ENCODE measurements at regions not wholly inside any gene's neighbourhood (a gene's known extent, or its start where the extent isn't known, plus 50 kb on each side); places are given as distances from the start of the nearest gene placed in this dataset.

- Mint-ChIP-seq H3K4me1 (ENCODE audit: unreplicated experiment) (no peaks in the 10 kb centered on the region), H3K4me3 (no peak overlapping the region)
These were observed 1505.4 kb downstream of the SI start for GRCh38 chr3:163572856-163573255.

GRCh38 chr3:163563485-163563884 is 1514.8 kb downstream of the SI start:
- no peak for DNase-seq (ENCODE audit: extremely low spot score, unreplicated experiment)
- no peak overlapping the region for H3K4me3 Mint-ChIP-seq
- no peaks in the 10 kb centered on the region for H3K27me3 Mint-ChIP-seq
- H3K27ac Mint-ChIP-seq = no peak overlapping the region
- no peaks in the 10 kb centered on the region for H3K4me1 Mint-ChIP-seq (ENCODE audit: unreplicated experiment)
- TF ChIP-seq, protein P1, sequence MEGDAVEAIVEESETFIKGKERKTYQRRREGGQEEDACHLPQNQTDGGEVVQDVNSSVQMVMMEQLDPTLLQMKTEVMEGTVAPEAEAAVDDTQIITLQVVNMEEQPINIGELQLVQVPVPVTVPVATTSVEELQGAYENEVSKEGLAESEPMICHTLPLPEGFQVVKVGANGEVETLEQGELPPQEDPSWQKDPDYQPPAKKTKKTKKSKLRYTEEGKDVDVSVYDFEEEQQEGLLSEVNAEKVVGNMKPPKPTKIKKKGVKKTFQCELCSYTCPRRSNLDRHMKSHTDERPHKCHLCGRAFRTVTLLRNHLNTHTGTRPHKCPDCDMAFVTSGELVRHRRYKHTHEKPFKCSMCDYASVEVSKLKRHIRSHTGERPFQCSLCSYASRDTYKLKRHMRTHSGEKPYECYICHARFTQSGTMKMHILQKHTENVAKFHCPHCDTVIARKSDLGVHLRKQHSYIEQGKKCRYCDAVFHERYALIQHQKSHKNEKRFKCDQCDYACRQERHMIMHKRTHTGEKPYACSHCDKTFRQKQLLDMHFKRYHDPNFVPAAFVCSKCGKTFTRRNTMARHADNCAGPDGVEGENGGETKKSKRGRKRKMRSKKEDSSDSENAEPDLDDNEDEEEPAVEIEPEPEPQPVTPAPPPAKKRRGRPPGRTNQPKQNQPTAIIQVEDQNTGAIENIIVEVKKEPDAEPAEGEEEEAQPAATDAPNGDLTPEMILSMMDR (conservative IDR thresholded peaks at IDR 0.05) = no peak
- H3K36me3 Mint-ChIP-seq = no peaks in the 10 kb centered on the region
- no peaks in the 10 kb centered on the region for H3K9me3 Mint-ChIP-seq

More at GRCh38 chr3:163572856-163573255, 1505.4 kb downstream of the SI start:
- Mint-ChIP-seq H3K27me3 (no peaks in the 10 kb centered on the region), H3K27ac (no peak overlapping the region), H3K9me3 (peaks cover 5% of the 10 kb centered on the region), H3K36me3 (no peaks in the 10 kb centered on the region)
- TF ChIP-seq, protein P1 (conservative IDR thresholded peaks at IDR 0.05) = no peak
- no peak for DNase-seq (ENCODE audit: extremely low spot score, unreplicated experiment)

- TF ChIP-seq, protein P1 (conservative IDR thresholded peaks at IDR 0.05) = no peak
- no peak for DNase-seq (ENCODE audit: extremely low spot score, unreplicated experiment)
- Mint-ChIP-seq H3K4me1 (ENCODE audit: unreplicated experiment) (no peaks in the 10 kb centered on the region), H3K27me3 (no peaks in the 10 kb centered on the region), H3K27ac (no peak overlapping the region), H3K36me3 (no peaks in the 10 kb centered on the region), H3K9me3 (no peaks in the 10 kb centered on the region), H3K4me3 (no peak overlapping the region)
These were observed 1515.7 kb downstream of the SI start for GRCh38 chr3:163562625-163563024.

DNA sequence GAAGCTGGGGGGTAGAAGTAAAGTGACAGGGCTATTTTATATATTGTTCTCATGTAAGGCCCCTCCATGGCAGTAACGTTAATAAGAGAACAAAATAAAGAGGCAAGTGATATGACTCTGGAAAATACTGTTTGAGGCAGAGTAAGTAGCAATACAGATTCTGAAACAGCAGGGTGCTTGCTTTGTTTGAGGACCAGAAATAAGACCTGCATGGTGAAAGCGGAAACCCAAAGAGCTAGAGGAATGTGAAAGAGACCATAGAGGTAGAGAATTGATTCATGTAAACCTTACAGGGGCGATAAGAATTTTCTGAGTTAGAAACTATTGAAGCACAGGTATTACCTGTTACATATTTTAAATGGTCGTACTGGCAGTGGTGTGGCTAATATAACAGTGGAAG is 1517.1 kb downstream of the SI start:
- TF ChIP-seq, protein P1 (conservative IDR thresholded peaks at IDR 0.05) = no peak
- Mint-ChIP-seq H3K27me3 (no peaks in the 10 kb centered on the region), H3K36me3 (no peaks in the 10 kb centered on the region), H3K4me3 (no peak overlapping the region), H3K27ac (no peak overlapping the region), H3K9me3 (no peaks in the 10 kb centered on the region), H3K4me1 (ENCODE audit: unreplicated experiment) (no peaks in the 10 kb centered on the region)
- DNase-seq (ENCODE audit: extremely low spot score, unreplicated experiment) = no peak

DNA sequence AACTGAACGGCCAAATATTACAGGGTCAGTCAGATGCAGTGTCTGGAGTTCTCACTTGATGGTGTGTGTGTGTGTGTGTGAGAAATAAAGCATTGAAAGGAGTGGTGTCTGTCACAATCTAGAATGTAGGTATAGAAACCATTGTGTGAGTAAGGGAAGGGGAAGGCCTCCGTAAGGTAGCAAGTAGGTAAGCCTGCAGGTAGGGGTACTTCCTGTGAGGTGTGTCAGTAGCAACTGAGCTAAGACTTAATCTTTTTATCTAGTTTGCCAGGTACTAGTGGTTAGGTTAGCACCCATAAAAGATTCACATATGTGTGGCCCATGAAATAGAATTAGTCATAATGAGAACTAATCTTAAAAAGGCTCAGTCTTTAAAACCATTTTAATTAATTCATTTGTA is 1517.8 kb downstream of the SI start:
- TF ChIP-seq, protein P1 (conservative IDR thresholded peaks at IDR 0.05) = no peak
- Mint-ChIP-seq H3K9me3 (no peaks in the 10 kb centered on the region), H3K4me3 (no peak overlapping the region), H3K27me3 (no peaks in the 10 kb centered on the region), H3K36me3 (no peaks in the 10 kb centered on the region), H3K27ac (no peak overlapping the region), H3K4me1 (ENCODE audit: unreplicated experiment) (no peaks in the 10 kb centered on the region)
- no peak for DNase-seq (ENCODE audit: extremely low spot score, unreplicated experiment)
